ENCODE measurements at regions not wholly inside any gene's neighbourhood (a gene's known extent, or its start where the extent isn't known, plus 50 kb on each side); places are given as distances from the start of the nearest gene placed in this dataset.
"Not testable (repeated sequence)": the region's sequence is repeated elsewhere in the genome, so short reads cannot be mapped to it uniquely, and the experiment has no call there.

DNA sequence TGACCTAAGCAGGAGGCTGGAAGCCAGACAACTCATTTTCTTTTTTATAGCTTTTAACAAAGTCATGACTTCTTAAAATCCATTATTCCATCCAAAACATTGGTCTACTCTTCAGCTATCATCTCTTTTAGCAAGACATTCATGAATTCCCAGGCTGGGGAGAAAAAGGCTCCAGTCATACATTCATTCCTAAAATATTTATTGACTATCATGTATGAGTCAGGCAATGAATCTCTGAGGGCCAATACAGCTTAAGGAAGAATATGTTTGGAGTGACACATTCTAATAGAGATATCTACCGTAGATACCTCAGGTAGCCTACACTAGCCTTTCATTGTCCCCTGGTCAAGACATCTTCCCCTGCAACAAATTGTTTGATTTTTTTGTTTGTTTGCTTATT is 196.4 kb upstream of the NANOGP8 start:
- no peak for DNase-seq

DNA sequence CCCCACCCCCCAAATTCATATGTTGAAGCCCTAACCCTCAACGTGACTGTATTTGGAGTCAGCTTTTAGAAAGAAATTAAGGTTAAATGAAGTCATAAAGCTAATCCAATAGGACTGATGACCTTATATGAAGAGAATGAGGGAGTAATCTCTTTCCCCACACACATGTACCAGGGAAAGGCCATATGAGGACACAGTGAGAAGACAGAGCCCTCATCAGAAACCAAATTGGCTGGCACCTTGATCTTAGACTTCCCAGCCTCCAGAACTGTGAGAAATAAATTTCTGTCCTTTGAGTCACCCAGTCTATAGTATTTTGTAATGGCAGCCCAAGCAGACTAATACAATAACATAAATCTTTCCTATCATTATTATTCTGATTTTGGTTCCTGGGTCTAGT is 194.7 kb upstream of the NANOGP8 start:
- no peak for DNase-seq

DNA sequence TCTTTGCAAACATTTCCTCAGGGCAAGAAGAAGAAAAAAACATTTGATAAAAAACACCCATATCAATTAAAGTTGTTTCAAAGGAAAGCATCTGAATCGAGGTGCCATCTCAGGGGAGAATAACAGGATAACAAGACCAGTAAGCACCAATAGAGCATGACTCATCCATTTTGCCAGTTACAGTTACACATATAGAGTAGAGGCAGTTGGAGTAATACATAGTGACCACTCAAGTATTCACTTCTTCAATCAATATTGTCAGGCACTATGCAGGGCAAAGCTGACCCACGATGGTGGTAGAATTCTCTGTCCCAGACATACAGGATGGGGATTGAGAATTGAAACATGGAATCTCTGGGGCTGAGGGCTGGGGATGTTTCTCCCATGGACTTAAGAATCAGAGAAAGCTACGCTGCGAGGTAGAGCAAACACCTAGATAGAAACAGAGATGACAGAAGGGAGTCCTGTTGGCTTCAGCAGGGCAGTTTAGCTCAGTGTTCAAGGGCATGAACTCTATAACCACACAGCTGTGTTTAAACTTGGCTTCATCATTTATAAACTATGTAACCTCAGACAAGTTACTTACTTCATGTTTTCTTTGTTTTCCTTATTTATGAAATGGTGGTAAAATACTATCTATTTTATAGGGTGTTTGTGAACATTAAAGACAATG is 186.4 kb upstream of the NANOGP8 start:
- no peak for DNase-seq

DNA sequence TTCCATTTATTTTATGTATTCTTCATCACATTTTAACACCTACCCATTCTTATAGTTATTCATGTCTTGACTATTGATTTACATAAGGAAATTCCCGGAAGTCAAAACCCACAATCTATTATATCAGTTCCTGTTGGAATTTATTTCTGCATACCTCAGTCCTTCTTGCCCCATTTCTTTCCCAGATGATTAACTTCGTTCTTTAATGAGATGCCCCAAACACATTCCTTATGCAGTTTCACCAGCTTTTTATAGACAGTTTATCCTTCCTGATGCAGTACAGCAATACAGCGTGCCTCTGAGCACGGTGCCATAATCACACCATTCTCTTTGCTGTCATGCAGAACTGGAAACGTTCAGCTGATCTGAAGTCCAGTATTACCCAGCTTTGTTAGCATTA is 175.8 kb upstream of the NANOGP8 start:
- DNase-seq: no peak

DNA sequence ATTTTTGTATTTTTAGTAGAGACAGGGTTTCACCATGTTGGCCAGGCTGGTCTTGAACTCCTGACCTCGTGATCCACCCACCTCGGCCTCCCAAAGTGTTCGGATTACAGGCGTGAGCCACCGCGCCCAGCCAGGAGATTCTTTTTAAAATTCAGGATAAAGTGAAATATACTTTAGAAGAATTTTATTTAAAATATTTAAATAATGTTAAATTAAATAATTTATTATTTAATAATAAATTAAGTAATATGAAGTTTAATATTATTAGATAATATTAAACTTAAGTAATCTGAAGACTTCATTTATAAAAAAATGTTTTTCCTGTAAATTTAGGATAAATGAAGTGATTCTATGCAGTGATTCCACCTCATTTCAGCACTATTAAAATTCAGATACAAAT is 175.2 kb upstream of the NANOGP8 start:
- not testable (repeated sequence) for DNase-seq

DNA sequence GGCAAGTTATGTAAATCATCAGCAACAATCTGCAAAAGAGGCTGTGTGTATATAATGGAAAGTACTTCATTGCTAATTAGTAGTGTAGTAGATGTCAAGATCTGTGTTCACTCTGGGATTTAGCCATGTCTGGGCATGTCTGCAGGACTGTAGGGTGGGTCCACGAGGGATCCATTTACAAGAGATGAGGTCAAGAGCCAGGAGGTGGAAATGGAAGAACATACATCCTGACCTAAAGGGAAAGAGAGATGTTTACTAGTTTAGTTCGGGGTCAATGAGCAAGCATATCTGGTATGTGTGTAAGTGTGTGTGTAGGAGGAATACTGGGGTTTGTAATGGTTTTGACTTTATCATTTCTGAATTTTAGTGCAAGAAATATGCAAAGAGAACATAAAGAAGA is 171.5 kb upstream of the NANOGP8 start:
- DNase-seq: no peak

DNA sequence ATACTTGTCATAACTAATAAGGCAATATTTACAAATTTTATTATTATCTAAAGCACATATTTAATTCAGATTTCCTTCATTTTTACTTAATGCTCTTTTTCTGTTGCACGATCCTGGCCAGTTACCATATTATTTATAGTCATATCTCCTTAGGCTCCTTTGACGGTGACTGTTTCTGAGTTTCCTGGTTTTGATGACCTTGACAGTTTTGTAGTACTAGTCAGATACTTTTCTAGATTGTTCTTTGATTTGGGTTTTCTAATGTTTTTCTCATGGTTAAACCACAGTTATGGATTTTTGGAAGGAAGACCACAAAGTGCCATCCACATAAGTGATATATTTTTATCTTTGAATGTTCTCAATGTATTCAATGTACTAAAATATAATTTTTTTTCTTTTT is 171.0 kb upstream of the NANOGP8 start:
- no peak for DNase-seq

DNA sequence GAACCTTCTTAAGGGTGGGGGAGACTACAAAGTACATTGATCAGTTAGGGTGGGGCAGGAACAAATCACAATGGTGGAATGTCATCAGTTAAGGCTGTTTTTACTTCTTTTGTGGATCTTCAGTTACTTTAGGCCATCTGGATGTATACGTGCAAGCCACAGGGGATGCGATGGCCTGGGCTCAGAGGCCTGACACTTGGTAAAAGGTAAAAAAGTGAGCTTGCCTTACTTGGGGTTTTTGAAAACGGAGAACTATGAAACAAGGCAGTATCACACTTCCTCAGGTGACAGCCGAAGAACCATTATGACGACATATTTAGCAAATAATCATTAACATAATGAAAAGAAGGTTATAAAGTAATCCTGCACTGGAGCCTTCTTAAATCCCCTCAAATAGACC is 169.8 kb upstream of the NANOGP8 start:
- not testable (repeated sequence) for DNase-seq

DNA sequence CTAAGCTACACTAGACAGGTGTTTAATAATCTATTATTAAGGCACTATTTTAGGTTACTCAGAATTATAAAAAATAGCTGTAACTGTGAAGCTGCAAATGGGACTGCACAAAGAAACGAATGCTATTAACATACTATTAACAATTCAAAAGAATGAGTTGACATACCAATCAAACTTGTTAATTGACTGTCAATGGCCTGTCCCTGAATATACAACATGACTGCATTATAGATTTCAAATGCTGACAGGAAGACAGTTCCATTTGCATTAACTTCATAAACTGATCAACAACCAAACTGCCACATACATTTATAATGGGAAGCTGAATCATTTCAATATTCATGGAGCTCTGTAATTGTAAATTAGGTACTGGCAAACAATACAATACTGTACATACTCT is 169.0 kb upstream of the NANOGP8 start:
- no peak for DNase-seq

DNA sequence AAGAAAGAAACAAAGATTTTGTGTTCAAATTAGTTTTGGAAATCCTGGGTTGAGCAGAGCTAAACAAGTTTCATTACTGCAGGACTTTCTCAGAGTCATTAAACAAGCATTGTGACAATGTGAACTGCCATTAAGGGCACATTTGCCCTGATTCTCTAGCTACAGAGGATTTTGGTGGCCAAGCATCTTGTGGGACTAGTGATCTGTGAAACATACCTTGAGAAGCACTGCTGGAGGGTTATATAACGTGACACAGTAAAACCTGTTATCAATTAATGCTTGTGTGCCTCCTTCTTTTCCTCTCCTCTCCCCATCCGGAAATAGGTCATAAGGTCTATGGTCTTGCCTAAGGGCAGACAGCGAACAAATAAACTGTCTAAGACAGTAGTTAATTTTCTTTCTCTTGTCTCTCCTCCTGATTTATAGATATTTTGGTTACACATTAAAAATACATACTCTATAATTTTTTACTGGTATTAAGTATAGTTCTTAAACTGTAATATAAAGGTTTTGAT is 167.3 kb upstream of the NANOGP8 start:
- DNase-seq: no peak

DNA sequence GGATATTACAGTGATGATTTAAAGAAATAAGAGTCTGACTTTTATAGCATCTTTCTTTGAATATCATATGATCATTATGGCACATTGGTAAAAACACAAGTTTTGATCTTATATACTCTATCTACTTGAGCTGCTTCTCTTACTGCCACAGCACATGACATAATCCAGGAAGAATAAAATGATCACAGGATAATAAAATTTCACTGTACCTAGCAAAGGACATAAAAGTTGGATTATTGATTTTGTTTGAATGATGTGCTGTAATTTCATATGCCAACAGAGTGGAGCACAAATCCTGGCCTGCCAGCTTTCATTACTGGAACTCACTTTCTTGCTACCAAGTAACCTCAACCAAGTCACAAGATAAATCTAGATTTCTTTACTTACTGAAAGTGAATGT is 162.1 kb upstream of the NANOGP8 start:
- DNase-seq: no peak

DNA sequence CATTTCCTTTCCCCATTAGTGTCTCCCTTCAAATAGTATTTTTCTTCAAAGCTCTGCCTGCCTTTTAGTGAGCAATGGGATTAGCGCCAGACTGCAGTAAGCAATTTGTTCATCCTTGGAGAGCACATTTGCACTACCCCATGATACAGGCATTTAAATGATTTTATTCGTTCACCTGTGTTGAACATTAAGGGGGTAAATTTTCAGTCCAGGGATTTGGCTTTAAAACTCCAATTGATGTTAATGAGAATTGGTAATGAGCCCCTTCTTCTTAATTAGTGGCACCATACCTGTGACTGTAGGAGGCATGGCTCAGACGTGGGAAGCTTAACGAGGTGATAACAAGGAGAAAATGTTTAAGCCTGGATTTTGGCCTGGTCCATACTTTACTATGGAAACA is 161.4 kb upstream of the NANOGP8 start:
- no peak for DNase-seq

DNA sequence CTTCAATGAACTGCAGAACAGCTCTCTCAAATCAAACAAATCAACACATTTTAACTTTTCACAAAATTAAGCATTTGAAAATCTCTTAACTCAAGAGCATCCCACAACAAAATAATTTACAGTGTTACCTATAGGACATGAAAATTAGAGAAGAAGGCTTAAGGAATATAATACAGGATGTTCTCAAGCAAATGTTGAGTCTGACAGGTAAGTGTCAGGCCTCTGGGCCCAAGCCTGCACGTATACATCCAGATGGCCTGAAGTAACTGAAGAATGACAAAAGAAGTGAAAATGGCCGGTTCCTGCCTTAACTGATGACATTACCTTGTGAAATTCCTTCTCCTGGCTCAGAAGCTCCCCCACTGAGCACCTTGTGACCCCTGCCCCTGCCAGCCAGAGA is 160.6 kb upstream of the NANOGP8 start:
- DNase-seq: not testable (repeated sequence)

DNA sequence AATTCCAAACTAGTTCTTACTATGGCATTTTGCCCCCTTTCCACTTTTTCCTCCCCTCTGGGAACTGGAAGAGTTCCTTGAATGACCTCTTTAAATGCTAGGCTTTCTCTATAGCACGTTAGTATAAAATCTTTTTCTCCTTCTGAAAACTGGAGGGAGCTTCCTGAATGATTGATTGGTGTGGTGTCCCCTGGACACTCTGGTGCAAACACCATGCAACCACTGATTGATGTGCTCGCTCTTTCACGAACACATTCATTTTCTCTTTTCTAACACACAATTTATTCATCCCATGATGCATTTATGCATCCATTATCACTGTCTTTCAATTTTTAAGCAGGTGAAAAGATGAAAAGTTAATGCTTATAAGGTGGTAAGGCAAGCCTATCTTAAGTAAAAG is 159.1 kb upstream of the NANOGP8 start:
- DNase-seq: no peak

DNA sequence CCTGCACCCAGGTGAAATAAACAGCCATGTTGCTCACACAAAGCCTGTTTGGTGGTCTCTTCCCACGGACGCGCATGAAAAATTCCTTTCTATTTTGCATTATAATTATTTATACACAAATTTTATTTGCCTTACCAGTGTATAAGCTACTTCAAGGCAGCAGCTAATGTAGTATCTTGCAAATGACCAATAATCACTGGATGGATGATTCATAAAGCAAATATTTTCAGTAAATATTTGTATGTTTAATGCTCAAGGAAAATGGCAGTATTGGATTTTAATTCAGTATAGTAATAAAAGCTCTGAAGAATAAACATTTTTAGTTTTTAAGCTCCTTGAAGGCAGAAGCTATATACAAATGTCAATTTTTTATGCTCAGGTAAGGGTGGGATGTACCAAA is 158.7 kb upstream of the NANOGP8 start:
- no peak for DNase-seq

DNA sequence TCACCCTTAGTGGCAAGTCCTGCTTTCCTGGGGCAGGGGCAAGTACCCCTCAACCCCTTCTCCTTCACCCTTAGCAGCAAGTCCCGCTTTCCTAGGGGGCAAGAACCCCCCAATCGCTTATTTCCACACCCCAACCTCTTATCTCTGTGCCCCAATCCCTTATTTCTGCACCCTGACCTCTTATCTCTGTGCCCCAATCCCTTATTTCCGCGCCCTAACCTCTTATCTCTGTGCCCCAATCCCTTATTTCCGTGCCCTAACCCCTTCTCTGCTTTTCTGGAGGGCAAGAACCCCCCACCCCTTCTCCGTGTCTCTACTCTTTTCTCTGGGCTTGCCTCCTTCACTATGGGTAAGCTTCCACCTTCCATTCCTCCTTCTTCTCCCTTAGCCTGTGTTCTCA is 154.6 kb upstream of the NANOGP8 start:
- not testable (repeated sequence) for DNase-seq

DNA sequence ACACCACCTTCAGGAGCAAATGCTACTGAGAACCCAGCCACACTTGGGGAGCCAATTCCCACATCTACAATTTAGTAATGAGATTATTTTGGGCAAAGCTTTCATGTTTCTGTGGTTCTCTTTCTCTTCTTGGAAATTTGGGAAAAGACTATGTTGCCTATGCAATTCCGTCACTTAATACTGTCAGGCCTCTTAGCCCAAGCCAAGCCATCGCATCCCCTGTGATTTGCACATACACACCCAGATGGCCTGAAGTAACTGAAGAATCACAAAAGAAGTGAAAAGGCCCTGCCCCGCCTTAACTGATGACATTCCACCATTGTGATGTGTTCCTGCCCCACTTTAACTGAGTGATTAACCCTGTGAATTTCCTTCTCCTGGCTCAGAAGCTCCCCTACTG is 153.4 kb upstream of the NANOGP8 start:
- not testable (repeated sequence) for DNase-seq

DNA sequence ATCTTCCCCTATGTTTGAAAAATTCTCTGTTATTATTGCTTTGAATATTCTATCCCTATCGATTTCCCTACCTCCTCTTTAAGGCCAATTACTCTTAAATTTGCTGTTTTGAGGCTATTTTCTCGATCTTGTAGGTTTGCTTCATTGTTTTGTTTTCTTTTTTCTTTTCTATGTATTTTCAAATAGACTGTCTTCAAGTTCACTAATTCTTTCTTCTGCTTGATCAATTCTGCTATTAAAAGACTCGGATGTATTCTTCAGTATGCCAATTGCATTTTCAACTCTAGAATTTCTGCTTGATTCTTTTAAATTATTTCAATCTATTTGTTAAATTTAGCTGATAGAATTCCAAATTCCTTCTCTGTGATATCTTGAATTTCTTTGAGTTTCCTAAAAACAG is 144.0 kb upstream of the NANOGP8 start:
- no peak for DNase-seq

DNA sequence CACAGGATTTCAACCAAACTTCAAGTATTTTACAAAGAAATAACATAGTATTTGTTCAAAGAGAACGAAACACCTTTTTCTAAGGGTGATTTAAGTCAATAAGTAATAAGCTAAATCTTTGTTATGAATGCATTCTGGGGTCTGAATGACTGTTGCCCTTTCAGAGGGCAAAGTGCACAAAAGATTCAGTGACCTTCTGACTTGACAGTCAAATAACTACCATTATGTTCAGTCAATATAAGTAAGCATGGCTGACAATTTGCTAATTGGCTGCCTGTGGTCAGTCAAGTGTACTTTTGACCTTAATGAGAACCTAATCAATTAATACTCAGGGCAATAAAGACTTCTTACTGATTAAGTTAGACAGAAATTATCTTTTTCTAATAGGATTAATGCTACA is 133.1 kb upstream of the NANOGP8 start:
- no peak for DNase-seq

DNA sequence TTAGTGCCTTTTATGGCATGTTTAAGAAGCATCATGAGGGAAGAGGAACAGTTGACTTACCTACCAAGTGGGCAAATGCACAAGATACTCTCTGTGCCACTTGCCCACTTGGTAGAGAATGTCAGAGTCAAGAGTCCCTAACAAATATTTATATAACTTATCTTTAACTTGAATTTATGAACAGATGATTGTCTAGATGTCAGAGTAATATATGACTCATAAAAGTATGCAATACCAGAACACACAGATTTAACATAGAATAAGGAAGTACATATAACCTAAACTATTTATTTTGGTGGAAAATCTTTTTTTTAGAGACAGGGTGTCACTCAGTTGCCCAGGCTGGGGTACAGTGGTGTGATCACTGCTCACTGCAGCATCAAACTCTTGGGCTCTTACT is 130.0 kb upstream of the NANOGP8 start:
- no peak for DNase-seq

DNA sequence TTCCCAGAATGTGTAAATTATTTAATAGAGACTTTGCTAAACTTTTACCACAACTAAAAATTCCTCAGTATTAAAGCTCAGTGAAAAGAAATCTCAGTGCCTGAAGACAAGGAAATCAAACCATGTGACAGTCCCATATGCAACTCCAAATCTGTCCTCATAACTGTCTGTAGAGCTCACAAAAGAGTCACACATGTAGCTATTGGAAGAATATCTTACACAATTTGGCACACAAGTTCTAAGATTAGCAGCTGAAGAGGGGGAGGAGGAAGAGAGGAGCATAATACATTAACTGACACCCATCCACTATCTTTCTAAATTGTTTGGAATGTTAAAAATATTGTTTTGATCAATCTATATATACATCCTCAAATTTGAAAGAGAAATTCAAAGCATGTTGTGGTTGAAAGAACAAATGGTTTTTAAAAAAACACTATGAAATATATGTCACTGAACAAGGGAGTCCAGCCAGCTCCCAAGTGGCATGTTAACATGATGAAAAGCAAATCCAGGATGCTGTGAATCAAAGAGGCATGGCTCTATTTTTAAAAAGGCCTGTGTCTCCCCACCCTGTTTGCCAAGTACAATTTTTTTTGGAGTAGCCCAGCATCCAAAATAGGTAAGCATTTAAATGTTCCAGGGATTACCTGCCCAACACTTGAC is 126.3 kb upstream of the NANOGP8 start:
- no peak for DNase-seq

DNA sequence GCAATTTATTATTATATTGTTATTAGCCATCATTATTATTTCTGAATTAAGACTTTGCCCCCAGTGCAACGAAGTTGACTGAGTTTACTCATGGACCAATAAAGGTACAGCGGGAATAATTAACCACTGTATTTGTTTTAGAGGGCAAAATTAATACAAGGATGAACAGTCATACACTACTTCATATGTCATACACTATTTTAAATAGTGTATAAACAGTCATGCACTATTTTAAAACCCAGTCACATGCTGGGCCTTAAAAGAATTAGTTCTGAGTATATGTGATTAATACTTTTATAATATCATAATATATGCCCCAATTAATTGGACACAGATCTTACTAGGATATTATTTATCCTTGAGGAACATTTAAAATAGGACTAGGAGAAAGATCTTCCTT is 125.3 kb upstream of the NANOGP8 start:
- no peak for DNase-seq

DNA sequence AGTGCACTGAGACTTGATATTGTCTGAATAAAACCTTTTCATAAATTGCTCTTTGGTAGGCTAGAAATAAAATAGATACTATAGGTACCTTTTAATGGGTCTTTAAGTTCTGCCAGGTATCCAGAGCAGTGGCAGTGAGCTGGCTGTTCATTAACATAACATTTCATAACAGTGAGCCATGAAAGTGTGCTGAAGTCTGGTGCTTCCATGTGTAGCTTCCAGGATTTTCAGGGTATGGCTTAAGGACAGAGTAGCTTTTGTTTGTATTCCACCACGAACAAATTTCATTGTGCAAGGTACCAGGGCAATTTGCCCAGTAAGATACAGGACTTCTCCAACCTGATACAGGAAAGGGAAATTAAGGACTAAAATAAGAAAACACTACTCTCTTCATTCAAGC is 124.7 kb upstream of the NANOGP8 start:
- no peak for DNase-seq

DNA sequence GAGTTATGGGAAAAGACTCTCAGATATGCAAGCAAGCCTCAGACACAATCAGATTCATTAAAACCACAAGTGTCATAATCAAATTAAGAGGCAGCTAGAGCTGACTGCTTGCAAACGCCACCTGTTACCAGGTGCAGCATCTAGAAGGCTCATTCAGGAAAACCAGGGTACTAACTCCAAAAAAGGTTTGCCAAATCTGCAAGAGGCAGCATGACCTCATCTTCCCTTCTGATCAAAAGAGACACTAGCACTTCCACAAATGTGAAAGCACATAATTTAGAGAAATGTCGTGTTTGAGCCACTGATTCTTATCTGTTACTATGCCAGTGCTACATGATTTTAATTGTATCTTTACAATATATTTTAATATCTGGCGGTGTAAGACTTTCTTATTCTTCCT is 123.3 kb upstream of the NANOGP8 start:
- no peak for DNase-seq
